ENCODE measurements at regions not wholly inside any gene's neighbourhood (a gene's known extent, or its start where the extent isn't known, plus 50 kb on each side); places are given as distances from the start of the nearest gene placed in this dataset.
A peak's percentile ranks its signal among the peaks of the same experiment; 100 is the strongest.

GRCh38 chr12:87107766-87108165, 851.6 kb upstream of the MGAT4C start:
- no peaks in the 10 kb centered on the region for H3K27me3 ChIP-seq (ENCODE audit: control insufficient read depth, insufficient read depth)
- no peak overlapping the region for H3K27ac ChIP-seq (ENCODE audit: low read length)
- H3K4me1 ChIP-seq (ENCODE audit: control insufficient read depth, insufficient read depth, low read length) = no peaks in the 10 kb centered on the region
- ATAC-seq = no peak
- intact Hi-C loops (cut with DNase I) = no loop called here
- WGBS = 87% methylated on average over 3 of the region's 3 CpGs
- no peak overlapping the region for H3K4me3 ChIP-seq (ENCODE audit: low read length)
- no peak for DNase-seq
- H3K9me3 ChIP-seq (ENCODE audit: control insufficient read depth, low read length) = no peaks in the 10 kb centered on the region

GRCh38 chr12:87107270-87107669, 851.1 kb upstream of the MGAT4C start:
- DNase-seq (no peak), ATAC-seq (no peak)
- intact Hi-C loops (cut with DNase I) = no loop called here
- H3K27me3 ChIP-seq (ENCODE audit: control insufficient read depth, insufficient read depth) = no peaks in the 10 kb centered on the region
- no peaks in the 10 kb centered on the region for H3K4me1 ChIP-seq (ENCODE audit: control insufficient read depth, insufficient read depth, low read length)
- no peak overlapping the region for H3K27ac ChIP-seq (ENCODE audit: low read length)
- H3K4me3 ChIP-seq (ENCODE audit: low read length) = no peak overlapping the region
- no peaks in the 10 kb centered on the region for H3K9me3 ChIP-seq (ENCODE audit: control insufficient read depth, low read length)
- 83% methylated on average over 3 of the region's 3 CpGs for WGBS

GRCh38 chr12:87096082-87096585, 839.9 kb upstream of the MGAT4C start:
- Histone ChIP-seq H3K9me3 (ENCODE audit: control insufficient read depth, low read length) (no peaks in the 10 kb centered on the region), H3K27me3 (ENCODE audit: control insufficient read depth, insufficient read depth) (no peaks in the 10 kb centered on the region), H3K4me3 (ENCODE audit: low read length) (no peak overlapping the region), H3K4me1 (ENCODE audit: control insufficient read depth, insufficient read depth, low read length) (no peaks in the 10 kb centered on the region), H3K27ac (ENCODE audit: low read length) (no peak overlapping the region)
- 83% methylated on average over 4 of the region's 4 CpGs for WGBS
- intact Hi-C loops (cut with DNase I) = no loop called here
- ATAC-seq = no peak
- DNase-seq = no peak

- H3K4me1 ChIP-seq (ENCODE audit: control insufficient read depth, insufficient read depth, low read length) = no peaks in the 10 kb centered on the region
- no peak for ATAC-seq
- intact Hi-C loops (cut with DNase I) = no loop called here
- no peak overlapping the region for H3K4me3 ChIP-seq (ENCODE audit: low read length)
- no peak for DNase-seq
- H3K27ac ChIP-seq (ENCODE audit: low read length) = no peak overlapping the region
- WGBS = 82% methylated on average over 3 of the region's 3 CpGs
- no peaks in the 10 kb centered on the region for H3K9me3 ChIP-seq (ENCODE audit: control insufficient read depth, low read length)
- no peaks in the 10 kb centered on the region for H3K27me3 ChIP-seq (ENCODE audit: control insufficient read depth, insufficient read depth)
Observed at GRCh38 chr12:87094356-87094755, 838.2 kb upstream of the MGAT4C start.

GRCh38 chr12:87092421-87092820, 836.2 kb upstream of the MGAT4C start:
- intact Hi-C loops (cut with DNase I) = no loop called here
- WGBS = 88% methylated on average over 1 of the region's 1 CpG
- Histone ChIP-seq H3K4me1 (ENCODE audit: control insufficient read depth, insufficient read depth, low read length) (no peaks in the 10 kb centered on the region), H3K9me3 (ENCODE audit: control insufficient read depth, low read length) (no peaks in the 10 kb centered on the region), H3K4me3 (ENCODE audit: low read length) (no peak overlapping the region), H3K27me3 (ENCODE audit: control insufficient read depth, insufficient read depth) (no peaks in the 10 kb centered on the region), H3K27ac (ENCODE audit: low read length) (no peak overlapping the region)
- ATAC-seq = no peak
- DNase-seq = no peak

GRCh38 chr12:87086118-87086891, 830.1 kb upstream of the MGAT4C start:
- ATAC-seq = no peak
- 78% methylated on average over 3 of the region's 3 CpGs for WGBS
- Histone ChIP-seq H3K4me1 (ENCODE audit: control insufficient read depth, insufficient read depth, low read length) (no peaks in the 10 kb centered on the region), H3K9me3 (ENCODE audit: control insufficient read depth, low read length) (no peaks in the 10 kb centered on the region), H3K27ac (ENCODE audit: low read length) (no peak overlapping the region), H3K27me3 (ENCODE audit: control insufficient read depth, insufficient read depth) (no peaks in the 10 kb centered on the region), H3K4me3 (ENCODE audit: low read length) (no peak overlapping the region)
- intact Hi-C loops (cut with DNase I) = no loop called here
- DNase-seq = no peak

- no peak for ATAC-seq
Observed at GRCh38 chr12:87085286-87085685, 829.1 kb upstream of the MGAT4C start.

GRCh38 chr12:87082756-87083155, 826.6 kb upstream of the MGAT4C start:
- no peak overlapping the region for H3K27ac ChIP-seq (ENCODE audit: low read length)
- no peak overlapping the region for H3K4me3 ChIP-seq (ENCODE audit: low read length)
- WGBS = 88% methylated on average over 2 of the region's 2 CpGs
- ATAC-seq = no peak
- no peaks in the 10 kb centered on the region for H3K4me1 ChIP-seq (ENCODE audit: control insufficient read depth, insufficient read depth, low read length)
- no peak for DNase-seq
- intact Hi-C loops (cut with DNase I) = no loop called here
- no peaks in the 10 kb centered on the region for H3K27me3 ChIP-seq (ENCODE audit: control insufficient read depth, insufficient read depth)
- H3K9me3 ChIP-seq (ENCODE audit: control insufficient read depth, low read length) = no peaks in the 10 kb centered on the region

More at GRCh38 chr12:87085286-87085685, 829.1 kb upstream of the MGAT4C start:
- no peaks in the 10 kb centered on the region for H3K9me3 ChIP-seq (ENCODE audit: control insufficient read depth, low read length)
- H3K27me3 ChIP-seq (ENCODE audit: control insufficient read depth, insufficient read depth) = no peaks in the 10 kb centered on the region
- no peaks in the 10 kb centered on the region for H3K4me1 ChIP-seq (ENCODE audit: control insufficient read depth, insufficient read depth, low read length)
- intact Hi-C loops (cut with DNase I) = no loop called here
- no peak overlapping the region for H3K4me3 ChIP-seq (ENCODE audit: low read length)
- no peak overlapping the region for H3K27ac ChIP-seq (ENCODE audit: low read length)
- DNase-seq = no peak

- no peak for DNase-seq
- H3K4me3 ChIP-seq (ENCODE audit: low read length) = no peak overlapping the region
- ATAC-seq = no peak
- 70% methylated on average over 2 of the region's 2 CpGs for WGBS
- H3K4me1 ChIP-seq (ENCODE audit: control insufficient read depth, insufficient read depth, low read length) = no peaks in the 10 kb centered on the region
- no peaks in the 10 kb centered on the region for H3K27me3 ChIP-seq (ENCODE audit: control insufficient read depth, insufficient read depth)
- H3K27ac ChIP-seq (ENCODE audit: low read length) = no peak overlapping the region
- no peaks in the 10 kb centered on the region for H3K9me3 ChIP-seq (ENCODE audit: control insufficient read depth, low read length)
- intact Hi-C loops (cut with DNase I) = no loop called here
Observed at GRCh38 chr12:87074781-87075180, 818.6 kb upstream of the MGAT4C start.

GRCh38 chr12:87066326-87066725, 810.1 kb upstream of the MGAT4C start:
- Histone ChIP-seq H3K4me1 (ENCODE audit: control insufficient read depth, insufficient read depth, low read length) (no peaks in the 10 kb centered on the region), H3K27me3 (ENCODE audit: control insufficient read depth, insufficient read depth) (no peaks in the 10 kb centered on the region), H3K9me3 (ENCODE audit: control insufficient read depth, low read length) (no peaks in the 10 kb centered on the region), H3K27ac (ENCODE audit: low read length) (no peak overlapping the region), H3K4me3 (ENCODE audit: low read length) (no peak overlapping the region)
- intact Hi-C loops (cut with DNase I) = no loop called here
- ATAC-seq = no peak
- 74% methylated on average over 2 of the region's 2 CpGs for WGBS
- DNase-seq = no peak

GRCh38 chr12:87059231-87059630, 803.0 kb upstream of the MGAT4C start:
- intact Hi-C loops (cut with DNase I) = no loop called here
- no peaks in the 10 kb centered on the region for H3K4me1 ChIP-seq (ENCODE audit: control insufficient read depth, insufficient read depth, low read length)
- DNase-seq (no peak), ATAC-seq (no peak)
- no peaks in the 10 kb centered on the region for H3K27me3 ChIP-seq (ENCODE audit: control insufficient read depth, insufficient read depth)
- no peaks in the 10 kb centered on the region for H3K9me3 ChIP-seq (ENCODE audit: control insufficient read depth, low read length)
- WGBS = 56% methylated on average over 1 of the region's 1 CpG
- H3K4me3 ChIP-seq (ENCODE audit: low read length) = no peak overlapping the region
- H3K27ac ChIP-seq (ENCODE audit: low read length) = no peak overlapping the region

- ATAC-seq (peak in 1 of 2 donors; percentile 26), DNase-seq (no peak)
- no peaks in the 10 kb centered on the region for H3K27me3 ChIP-seq (ENCODE audit: control insufficient read depth, insufficient read depth)
- intact Hi-C loops (cut with DNase I) = no loop called here
- no peak overlapping the region for H3K27ac ChIP-seq (ENCODE audit: low read length)
- H3K4me3 ChIP-seq (ENCODE audit: low read length) = no peak overlapping the region
- H3K4me1 ChIP-seq (ENCODE audit: control insufficient read depth, insufficient read depth, low read length) = no peaks in the 10 kb centered on the region
- H3K9me3 ChIP-seq (ENCODE audit: control insufficient read depth, low read length) = no peaks in the 10 kb centered on the region
Observed at GRCh38 chr12:87054226-87054625, 798.0 kb upstream of the MGAT4C start.

All from right cardiac atrium (tissue), 5 donors.